Parathyroid adenoma (tissue), 2 donors: ENCODE measurements at regions not wholly inside any gene's neighbourhood (a gene's known extent, or its start where the extent isn't known, plus 50 kb on each side); places are given as distances from the start of the nearest gene placed in this dataset.

ENCODE experiments used
- H2AFZ ChIP-seq: fragments of 300-600 bp; sonication (generic); one replicate; pipeline ENCODE4 v1.7.0; 2017; ENCODE audit warnings: antibody characterized with exemption, mild to moderate bottlenecking
- H3K27ac ChIP-seq: fragments of 300-600 bp; sonication (generic); one replicate; pipeline ENCODE4 v1.7.0; 2017
- H3K27me3 ChIP-seq: fragments of 300-600 bp; sonication (generic); one replicate; pipeline ENCODE4 v1.7.0; 2017; ENCODE audit warnings: low read length; ENCODE audit not compliant: control insufficient read depth, insufficient read depth
- H3K36me3 ChIP-seq: fragments of 300-600 bp; sonication (generic); one replicate; pipeline ENCODE4 v1.7.0; 2017; ENCODE audit warnings: low read length; ENCODE audit not compliant: control insufficient read depth, insufficient read depth
- H3K4me1 ChIP-seq: fragments of 300-600 bp; sonication (generic); one replicate; pipeline ENCODE4 v1.7.0; 2017; ENCODE audit warnings: control low read depth
- H3K4me2 ChIP-seq: fragments of 300-600 bp; sonication (generic); one replicate; pipeline ENCODE4 v1.7.0; 2017; ENCODE audit warnings: low read length
- H3K4me3 ChIP-seq: fragments of 300-600 bp; sonication (generic); one replicate; pipeline ENCODE4 v1.7.0; 2017; ENCODE audit warnings: low read depth, low read length
- H3K79me2 ChIP-seq: fragments of 300-600 bp; sonication (generic); one replicate; pipeline ENCODE4 v1.7.0; 2017; ENCODE audit warnings: control low read depth
- H3K9ac ChIP-seq: fragments of 300-600 bp; sonication (generic); one replicate; pipeline ENCODE4 v1.7.0; 2017; ENCODE audit warnings: mild to moderate bottlenecking
- H3K9me3 ChIP-seq: fragments of 300-600 bp; sonication (generic); one replicate; pipeline ENCODE4 v1.7.0; 2017; ENCODE audit warnings: low read length; ENCODE audit not compliant: control insufficient read depth
- TF ChIP-seq, protein P1 (sequence below): fragments of 300-600 bp; sonication (generic); IDR thresholded peaks from one replicate; pipeline ENCODE4 v1.7.0; 2017; ENCODE audit warnings: antibody characterized with exemption, mild to moderate bottlenecking
- donor health status: primary hyperparathyroidism.

DNA sequence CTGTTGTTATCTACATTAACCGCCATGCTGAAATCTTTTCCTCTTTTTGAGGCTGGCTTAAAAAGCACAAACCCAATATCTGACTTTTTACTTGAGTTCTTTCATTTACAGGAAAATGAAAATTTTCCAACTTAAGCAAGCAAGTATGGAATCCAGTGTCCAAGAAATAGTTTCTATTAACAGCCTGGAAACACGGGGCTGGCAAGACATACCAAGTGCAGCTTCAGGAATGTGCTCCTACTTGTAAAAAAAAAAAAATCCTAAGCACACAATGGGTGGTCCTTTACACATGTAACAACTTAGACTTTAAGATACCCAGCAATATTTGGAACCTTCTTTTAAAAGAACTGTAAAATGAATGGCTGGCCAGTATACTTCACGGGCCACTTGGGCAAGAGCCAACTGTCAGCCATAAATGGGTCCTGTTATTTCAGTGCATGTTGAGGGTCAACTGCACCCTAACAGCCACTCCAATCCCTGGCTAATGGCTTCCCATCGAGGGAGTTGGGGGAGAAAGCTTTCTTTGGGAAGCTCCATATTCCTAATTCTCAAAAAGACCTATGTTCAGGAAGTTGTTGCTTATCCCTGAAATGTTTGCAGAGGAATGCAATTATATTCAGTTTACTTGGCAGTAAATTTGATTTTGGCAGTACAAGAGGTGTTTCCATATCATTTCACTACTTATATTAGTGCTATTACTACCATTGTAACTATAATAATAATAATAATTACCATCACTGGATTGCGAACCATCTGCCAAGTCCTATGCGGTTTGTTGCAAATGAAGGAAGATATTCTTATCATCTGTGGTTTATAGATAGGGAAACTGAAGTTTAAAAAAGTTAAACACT, 236.4 kb upstream of the TMEM72 start:
- H3K79me2 ChIP-seq: no peaks in the 10 kb centered on the region
- no peaks in the 10 kb centered on the region for H3K9me3 ChIP-seq
- H3K36me3 ChIP-seq: no peaks in the 10 kb centered on the region
- TF ChIP-seq, protein P1, sequence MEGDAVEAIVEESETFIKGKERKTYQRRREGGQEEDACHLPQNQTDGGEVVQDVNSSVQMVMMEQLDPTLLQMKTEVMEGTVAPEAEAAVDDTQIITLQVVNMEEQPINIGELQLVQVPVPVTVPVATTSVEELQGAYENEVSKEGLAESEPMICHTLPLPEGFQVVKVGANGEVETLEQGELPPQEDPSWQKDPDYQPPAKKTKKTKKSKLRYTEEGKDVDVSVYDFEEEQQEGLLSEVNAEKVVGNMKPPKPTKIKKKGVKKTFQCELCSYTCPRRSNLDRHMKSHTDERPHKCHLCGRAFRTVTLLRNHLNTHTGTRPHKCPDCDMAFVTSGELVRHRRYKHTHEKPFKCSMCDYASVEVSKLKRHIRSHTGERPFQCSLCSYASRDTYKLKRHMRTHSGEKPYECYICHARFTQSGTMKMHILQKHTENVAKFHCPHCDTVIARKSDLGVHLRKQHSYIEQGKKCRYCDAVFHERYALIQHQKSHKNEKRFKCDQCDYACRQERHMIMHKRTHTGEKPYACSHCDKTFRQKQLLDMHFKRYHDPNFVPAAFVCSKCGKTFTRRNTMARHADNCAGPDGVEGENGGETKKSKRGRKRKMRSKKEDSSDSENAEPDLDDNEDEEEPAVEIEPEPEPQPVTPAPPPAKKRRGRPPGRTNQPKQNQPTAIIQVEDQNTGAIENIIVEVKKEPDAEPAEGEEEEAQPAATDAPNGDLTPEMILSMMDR: no peak
- no peak overlapping the region for H3K4me3 ChIP-seq
- no peak overlapping the region for H3K4me2 ChIP-seq
- H3K9ac ChIP-seq: no peak overlapping the region
- H3K27ac ChIP-seq: no peak overlapping the region
- H3K4me1 ChIP-seq: no peaks in the 10 kb centered on the region
- H2AFZ ChIP-seq: no peak overlapping the region
- H3K27me3 ChIP-seq: no peaks in the 10 kb centered on the region

DNA sequence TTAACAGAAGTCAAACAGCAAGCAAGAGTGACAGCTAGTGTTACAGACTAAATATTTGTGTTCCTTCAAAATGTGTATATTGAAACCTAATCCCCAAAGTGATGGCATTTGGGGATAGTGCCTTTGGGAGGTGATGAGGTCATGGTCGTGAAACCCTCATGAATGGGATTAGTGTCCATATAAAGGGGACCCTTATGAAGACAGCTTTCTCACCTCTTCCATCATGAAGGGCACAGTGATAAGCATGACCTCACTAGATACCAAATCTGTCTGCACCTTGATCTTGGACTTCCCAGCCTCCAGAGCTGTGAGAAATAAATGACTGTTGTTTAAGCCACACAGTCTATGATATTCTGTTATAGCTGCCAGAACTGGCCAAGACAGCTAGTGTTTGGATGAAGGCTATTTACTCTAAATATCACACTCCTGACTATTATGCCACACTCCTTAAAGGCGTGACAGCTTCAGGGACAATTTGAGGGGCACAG, 235.7 kb upstream of the TMEM72 start:
- Histone ChIP-seq H3K4me1 (no peaks in the 10 kb centered on the region), H3K4me3 (no peak overlapping the region), H3K4me2 (no peak overlapping the region), H3K27me3 (no peaks in the 10 kb centered on the region), H3K9ac (no peak overlapping the region), H2AFZ (no peak overlapping the region), H3K36me3 (no peaks in the 10 kb centered on the region), H3K27ac (no peak overlapping the region), H3K9me3 (no peaks in the 10 kb centered on the region), H3K79me2 (no peaks in the 10 kb centered on the region)
- TF ChIP-seq, protein P1: no peak

DNA sequence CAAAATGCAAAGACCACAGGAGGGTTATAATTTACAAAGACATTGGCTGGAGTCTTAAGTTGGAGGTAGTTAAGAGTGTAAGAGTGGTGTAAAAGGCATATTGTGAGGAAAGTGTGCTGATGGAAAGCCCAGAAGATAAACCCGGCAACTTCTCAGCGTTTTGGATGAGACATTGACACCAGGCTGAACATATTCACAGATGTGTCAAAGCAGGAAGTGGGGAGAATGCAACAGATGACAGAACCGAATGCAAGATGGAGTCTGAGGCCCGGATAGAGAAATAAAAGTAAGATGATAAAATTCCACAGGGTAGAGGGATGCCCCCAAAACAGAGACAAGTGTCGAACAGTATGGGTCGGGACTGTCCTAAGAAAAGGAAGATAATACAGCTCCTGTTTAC, 230.4 kb upstream of the TMEM72 start:
- no peaks in the 10 kb centered on the region for H3K4me1 ChIP-seq
- no peak overlapping the region for H3K9ac ChIP-seq
- TF ChIP-seq, protein P1: no peak
- H3K9me3 ChIP-seq: no peaks in the 10 kb centered on the region
- no peak overlapping the region for H3K4me3 ChIP-seq
- no peak overlapping the region for H2AFZ ChIP-seq
- H3K36me3 ChIP-seq: no peaks in the 10 kb centered on the region
- H3K4me2 ChIP-seq: no peak overlapping the region
- H3K27ac ChIP-seq: no peak overlapping the region
- no peaks in the 10 kb centered on the region for H3K79me2 ChIP-seq
- no peaks in the 10 kb centered on the region for H3K27me3 ChIP-seq

DNA sequence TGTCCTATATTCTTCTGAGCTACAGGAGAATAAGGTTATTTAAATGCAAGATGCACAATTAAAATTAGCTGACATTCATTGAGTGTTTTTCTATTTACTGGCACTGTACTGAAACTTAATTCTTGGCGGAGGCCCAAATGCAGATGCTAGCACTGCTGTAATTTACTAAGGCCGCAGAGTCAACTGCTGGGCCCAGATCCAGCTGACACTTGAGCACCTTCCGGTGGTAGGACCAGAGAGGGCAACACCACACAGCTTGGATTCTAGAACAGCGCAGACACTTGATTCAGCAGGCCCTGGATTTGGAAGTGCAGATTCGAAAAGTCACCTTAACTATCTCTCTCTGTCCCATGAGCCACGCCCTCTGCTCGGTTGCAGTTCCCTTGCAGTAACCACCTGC, 228.6 kb upstream of the TMEM72 start:
- Histone ChIP-seq H3K4me3 (no peak overlapping the region), H3K27me3 (no peaks in the 10 kb centered on the region), H3K9ac (no peak overlapping the region), H3K9me3 (no peaks in the 10 kb centered on the region), H3K36me3 (no peaks in the 10 kb centered on the region), H3K4me1 (no peaks in the 10 kb centered on the region), H3K79me2 (no peaks in the 10 kb centered on the region), H2AFZ (no peak overlapping the region), H3K4me2 (no peak overlapping the region), H3K27ac (no peak overlapping the region)
- TF ChIP-seq, protein P1: no peak

DNA sequence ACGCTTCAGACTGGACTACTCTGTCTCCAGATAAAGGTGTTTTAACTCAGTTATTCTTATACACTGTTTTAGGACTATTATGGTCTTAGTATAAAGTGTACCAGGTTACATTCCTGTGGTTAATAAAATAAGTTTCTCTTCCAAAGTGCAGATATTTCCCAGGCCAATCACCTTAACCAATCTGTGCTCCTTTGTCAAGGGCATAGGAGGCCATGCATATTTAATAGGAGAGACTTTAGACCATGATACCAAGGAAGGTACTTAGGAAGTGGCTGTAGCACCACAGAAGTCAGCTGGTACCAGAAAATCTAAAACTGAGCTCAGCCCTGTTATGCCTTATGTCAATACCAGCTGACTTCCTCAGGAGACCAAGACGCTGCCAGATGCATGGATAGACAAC, 226.5 kb upstream of the TMEM72 start:
- Histone ChIP-seq H3K9me3 (no peaks in the 10 kb centered on the region), H3K4me3 (no peak overlapping the region), H3K36me3 (no peaks in the 10 kb centered on the region), H3K9ac (no peak overlapping the region), H3K27me3 (no peaks in the 10 kb centered on the region), H3K4me2 (no peak overlapping the region), H3K4me1 (no peaks in the 10 kb centered on the region), H3K79me2 (no peaks in the 10 kb centered on the region), H2AFZ (no peak overlapping the region), H3K27ac (no peak overlapping the region)
- TF ChIP-seq, protein P1: no peak
